Stimulated activated CD4-positive, alpha-beta T cell treated with anti-CD3 and anti-CD28 coated beads, Interleukin-1b, Interleukin-23, amount 100 ng/mL, for 4 hours (primary cell): ENCODE measurements at regions not wholly inside any gene's neighbourhood (a gene's known extent, or its start where the extent isn't known, plus 50 kb on each side); places are given as distances from the start of the nearest gene placed in this dataset.

Experiments used
- DNase-seq, 2 donors: peaks; one replicate each; pipeline ENCODE4 v3.0.0-alpha.2; 2020; ENCODE audit warnings: low read depth in 2 of 2

DNA sequence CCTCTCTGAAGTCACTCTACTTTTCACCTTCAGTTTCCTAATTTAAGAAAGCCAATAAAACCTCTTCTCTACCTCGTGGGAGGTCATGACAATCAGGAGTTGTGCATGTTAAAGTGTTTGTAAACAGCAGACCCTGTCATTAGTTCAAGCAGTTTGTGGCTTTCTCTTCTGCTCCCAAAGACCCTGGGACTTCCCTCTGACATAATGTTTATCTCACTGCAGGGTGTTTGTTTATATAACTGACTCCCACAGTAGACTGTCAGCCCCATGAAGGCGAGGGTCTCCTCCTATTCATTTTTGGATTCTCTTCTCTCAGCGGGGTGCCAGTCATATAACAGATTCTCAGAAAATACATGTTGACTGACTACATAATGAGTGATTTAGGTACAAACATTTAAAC is 360.0 kb upstream of the ZNF462 start:
- no peak for DNase-seq

DNA sequence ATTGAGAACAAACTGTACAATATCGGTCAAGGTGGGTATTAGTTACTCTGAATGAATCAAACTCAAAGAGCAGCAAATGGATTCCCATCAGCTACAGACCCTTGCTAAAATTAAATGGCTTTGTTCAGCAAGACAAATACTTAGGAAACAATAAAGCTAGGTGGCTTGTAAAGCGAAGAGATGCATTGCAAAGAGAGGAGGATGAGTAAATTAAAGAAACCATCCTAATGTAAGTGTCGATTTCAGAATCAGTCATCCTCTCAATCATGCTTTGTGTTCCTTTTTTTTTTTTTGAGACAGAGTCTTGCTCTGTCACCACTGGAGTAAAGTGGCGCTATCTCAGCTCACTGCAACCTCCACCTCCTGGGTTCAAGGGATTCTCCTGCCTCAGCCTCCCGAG is 359.2 kb upstream of the ZNF462 start:
- DNase-seq: no peak

DNA sequence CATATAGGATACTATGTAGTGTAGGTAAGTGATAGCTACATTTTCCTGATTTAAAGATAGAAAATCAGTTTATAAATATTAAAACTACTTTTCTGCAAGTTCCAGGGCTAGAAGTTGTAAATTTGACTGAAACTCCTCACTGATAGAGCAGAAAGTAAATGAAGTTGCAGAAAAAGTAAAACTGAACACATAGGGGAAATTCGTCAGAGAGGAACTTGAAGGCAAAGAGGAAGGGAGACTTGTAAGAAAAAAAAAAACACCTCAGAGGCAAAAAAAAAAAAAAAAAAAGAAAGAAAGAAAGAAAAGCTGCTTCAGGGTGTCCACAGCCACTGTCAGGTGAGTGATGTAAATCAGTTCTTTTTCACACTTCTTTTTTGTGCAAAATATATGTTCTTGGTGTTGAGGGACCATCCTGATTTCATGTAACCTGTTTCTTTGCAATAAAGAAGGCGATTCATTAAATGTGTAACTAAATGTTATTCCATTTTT is 336.2 kb upstream of the ZNF462 start:
- DNase-seq: no peak

- no peak for DNase-seq
These were observed 334.8 kb upstream of the ZNF462 start for GRCh38 chr9:106528158-106528557.

GRCh38 chr9:106529616-106530015 is 333.4 kb upstream of the ZNF462 start:
- no peak for DNase-seq

DNA sequence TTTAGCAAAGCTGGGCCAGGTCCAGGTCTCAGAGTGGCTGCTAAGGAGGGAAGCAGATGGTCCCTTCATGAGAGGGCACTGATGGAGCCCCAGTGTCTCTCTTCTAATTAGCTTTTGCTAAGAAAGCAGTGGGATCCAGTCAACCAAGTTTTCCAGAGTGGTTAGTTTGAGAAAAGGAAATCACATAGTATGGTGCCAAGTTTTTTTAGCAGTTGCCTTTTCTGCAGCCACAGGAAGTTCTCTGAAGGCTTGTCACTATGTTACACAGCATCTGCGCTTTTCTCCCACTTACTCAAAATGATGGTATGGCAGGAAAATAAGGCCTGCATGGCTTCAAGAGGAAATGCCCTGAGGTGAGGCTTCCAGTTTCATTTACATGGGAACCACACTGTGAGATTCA is 331.5 kb upstream of the ZNF462 start:
- DNase-seq: no peak

DNA sequence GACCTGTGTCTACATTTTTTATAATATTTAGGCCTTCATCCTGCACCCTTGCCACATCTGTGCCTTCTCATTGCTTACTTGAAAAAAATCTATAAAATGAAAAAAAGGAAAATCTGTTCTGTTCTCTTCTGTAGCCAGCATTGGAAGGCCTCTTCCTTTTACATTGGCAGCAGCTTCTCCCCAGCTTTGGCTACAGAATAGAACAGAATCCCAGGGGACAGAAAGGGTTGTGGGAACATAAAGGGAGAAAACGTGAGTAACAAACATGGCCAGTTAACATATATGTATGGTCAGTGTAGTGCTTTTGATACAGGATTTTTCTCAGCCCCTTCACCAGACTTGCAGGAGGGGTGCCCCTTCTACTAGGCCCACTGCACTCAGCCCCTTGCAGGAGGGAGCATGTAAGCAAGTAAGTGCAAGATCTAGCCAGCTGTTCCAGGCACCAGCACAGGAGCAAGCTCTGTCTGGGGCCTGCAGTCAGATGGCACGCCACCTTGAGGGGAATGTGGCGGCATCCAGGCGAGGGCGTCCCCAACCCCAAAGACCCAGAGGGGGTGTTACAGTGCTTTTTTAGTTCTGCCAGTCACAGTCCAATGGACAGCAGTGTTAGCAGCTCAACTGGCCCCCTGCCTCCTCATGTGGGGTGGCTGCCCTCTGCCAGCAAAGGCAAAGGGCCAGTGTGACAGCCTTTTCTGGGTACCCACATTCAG is 330.5 kb upstream of the ZNF462 start:
- no peak for DNase-seq

GRCh38 chr9:106534800-106535199 is 328.2 kb upstream of the ZNF462 start:
- no peak for DNase-seq

DNA sequence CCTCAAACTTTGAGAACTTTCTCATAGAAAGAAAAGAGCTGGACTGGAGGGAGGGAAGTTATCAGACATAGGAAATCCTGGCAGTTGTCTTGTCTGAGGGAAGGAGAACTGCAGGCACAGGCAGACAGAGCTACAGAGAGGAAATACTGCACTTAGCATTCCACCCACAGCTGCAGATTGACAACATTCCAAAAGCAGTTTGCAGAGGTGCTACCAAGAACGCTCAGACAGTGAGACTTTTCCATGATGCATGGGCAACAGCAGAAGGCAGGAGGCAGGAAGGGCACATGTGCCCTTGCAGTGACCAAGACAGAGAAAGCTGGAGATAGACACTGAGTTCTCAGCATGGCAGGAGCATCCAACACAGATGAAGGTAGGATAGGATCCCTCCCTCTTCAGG is 327.5 kb upstream of the ZNF462 start:
- no peak for DNase-seq

DNA sequence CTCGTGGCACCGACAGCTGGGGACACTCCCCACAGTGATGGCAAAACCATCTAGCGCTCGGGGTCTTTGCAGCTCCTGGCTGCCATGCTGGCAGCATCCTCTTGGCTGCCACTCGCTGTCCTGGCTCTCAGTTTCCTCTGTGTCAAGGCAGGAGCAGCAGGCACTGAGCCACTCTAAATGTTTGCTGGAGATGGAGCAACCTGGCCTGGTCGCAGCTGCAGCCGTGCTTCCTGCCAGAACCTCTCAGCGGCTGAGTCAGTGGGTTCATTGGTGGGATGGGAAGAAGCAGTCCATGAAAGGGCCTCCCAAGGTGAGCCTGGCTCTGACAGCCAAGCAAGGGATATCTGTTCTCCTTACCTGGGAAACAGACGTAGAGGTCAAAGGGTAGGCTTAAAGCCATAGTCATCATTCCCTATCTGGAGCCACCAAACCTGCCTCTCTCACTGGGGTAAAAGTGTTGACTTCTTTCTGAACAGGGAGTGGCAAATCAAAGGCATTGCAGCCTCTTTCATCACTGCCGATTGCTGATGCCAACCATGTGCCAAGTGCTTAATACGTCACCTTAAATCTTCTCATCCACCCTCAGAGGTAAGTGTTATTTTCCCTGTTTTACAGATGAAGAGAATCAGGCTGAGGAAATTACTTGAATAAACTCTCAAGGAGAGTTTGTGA is 304.8 kb upstream of the ZNF462 start:
- no peak for DNase-seq

DNA sequence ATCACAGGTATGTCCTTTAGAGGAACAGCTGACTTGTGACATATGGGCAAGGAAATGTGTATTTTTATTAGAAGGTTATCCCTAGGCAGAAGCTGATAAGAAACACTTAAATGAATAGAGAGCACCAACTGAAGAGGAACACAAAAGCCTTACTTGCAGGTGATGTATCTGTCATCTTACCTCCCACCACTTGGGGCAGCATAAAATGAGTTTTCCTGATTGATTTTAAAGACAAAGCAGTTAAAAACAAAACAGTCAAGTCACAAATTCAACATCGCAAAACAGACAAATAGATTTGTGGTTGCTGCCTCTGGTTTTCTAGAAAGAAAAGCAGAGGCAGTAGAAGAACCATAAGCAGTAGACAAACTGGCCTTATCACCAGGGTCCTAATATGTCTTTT is 302.4 kb upstream of the ZNF462 start:
- DNase-seq: no peak

DNA sequence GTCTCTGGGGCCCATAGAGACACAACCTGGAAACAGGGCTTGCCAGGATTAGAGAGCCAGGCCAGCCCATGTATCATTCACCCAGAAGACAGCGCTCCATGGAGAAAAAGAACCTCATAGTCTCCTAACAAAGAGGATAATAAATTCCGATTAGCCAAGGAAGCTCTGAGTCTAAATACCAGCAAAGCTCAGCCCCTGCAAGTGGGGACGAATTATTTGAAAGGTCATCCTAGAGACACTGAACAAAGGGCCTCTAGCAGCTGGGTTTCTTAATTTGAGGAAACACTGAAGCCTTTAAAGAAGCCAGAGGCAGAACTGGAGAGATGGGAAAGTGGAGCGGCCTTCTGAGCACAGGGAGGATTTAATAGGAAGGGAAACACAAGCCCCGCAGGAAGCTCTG is 287.1 kb upstream of the ZNF462 start:
- no peak for DNase-seq

GRCh38 chr9:106576232-106576760 is 286.7 kb upstream of the ZNF462 start:
- DNase-seq: no peak

DNA sequence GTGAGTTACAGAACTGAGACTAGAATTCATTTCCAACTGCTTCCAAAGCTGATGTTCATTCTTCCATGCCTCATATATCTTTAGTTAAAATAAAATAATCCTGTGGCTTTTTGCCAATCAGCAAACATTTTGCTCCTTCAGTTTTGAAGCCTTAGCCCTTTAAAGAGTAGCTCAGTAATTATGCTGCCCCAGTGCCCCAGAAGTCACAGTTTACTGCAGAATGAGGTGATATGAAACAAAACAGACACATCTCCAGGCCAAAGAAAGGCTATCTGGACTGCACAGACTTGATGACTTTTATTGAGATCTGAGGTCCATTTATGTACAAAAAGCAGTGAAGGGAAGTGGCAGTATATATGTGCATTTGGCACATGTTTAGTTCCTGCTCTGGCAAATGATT is 285.8 kb upstream of the ZNF462 start:
- no peak for DNase-seq

- DNase-seq: no peak
These were observed 282.4 kb upstream of the ZNF462 start for GRCh38 chr9:106580546-106580945.

- no peak for DNase-seq
These were observed 281.0 kb upstream of the ZNF462 start for GRCh38 chr9:106581973-106582372.

GRCh38 chr9:106583751-106584150 is 279.2 kb upstream of the ZNF462 start:
- DNase-seq: no peak

DNA sequence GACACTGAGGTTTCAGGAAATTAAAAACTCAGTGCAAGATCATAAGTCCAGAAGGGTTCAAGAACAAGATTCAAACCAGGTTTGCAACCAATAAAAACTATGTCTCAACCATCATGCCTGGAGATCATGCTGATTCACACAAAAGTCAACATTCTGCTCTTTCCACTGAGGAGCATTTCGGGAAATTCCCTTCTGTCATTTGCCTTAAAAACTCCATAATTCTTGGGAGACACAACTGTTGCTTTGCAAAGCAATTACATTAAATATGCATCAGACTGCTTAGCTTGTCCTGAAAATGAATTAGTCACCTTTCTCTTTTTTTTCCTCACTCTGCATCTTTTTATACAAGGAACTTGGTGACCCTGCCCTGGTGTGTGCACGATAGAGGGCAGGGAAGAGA is 275.9 kb upstream of the ZNF462 start:
- DNase-seq: no peak

- DNase-seq: no peak
These were observed 274.3 kb upstream of the ZNF462 start for GRCh38 chr9:106588626-106589025.

- DNase-seq: no peak
These were observed 272.0 kb upstream of the ZNF462 start for GRCh38 chr9:106590759-106591505.

DNA sequence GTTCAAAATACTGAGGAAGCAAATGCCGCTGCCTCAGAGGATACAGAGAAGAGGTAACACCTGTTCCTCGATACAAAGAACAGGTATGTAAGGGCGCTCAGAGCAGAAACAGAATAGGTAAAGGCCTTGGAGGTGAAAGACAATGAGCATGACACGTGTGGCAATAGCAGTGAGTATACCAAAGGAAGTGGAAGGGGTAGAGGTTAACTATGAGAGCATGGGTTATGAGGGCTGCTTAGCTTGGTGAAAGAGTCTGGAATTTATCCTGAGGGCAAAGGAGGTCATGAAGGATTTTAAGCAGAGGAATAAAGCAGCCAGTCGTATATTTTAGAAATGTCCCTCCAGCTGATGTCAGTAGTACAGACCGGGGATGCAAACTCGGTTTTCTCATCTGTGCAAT is 269.8 kb upstream of the ZNF462 start:
- DNase-seq: no peak

GRCh38 chr9:106596984-106597383 is 266.0 kb upstream of the ZNF462 start:
- DNase-seq: no peak
